Skin of body (tissue), 1 donor: ENCODE measurements at regions not wholly inside any gene's neighbourhood (a gene's known extent, or its start where the extent isn't known, plus 50 kb on each side); places are given as distances from the start of the nearest gene placed in this dataset.
A peak's percentile ranks its signal among the peaks of the same experiment; 100 is the strongest.

Source experiments
- DNase-seq: peaks from one replicate; lab custom pipeline; 2025; lab: John Stamatoyannopoulos, UW

DNA sequence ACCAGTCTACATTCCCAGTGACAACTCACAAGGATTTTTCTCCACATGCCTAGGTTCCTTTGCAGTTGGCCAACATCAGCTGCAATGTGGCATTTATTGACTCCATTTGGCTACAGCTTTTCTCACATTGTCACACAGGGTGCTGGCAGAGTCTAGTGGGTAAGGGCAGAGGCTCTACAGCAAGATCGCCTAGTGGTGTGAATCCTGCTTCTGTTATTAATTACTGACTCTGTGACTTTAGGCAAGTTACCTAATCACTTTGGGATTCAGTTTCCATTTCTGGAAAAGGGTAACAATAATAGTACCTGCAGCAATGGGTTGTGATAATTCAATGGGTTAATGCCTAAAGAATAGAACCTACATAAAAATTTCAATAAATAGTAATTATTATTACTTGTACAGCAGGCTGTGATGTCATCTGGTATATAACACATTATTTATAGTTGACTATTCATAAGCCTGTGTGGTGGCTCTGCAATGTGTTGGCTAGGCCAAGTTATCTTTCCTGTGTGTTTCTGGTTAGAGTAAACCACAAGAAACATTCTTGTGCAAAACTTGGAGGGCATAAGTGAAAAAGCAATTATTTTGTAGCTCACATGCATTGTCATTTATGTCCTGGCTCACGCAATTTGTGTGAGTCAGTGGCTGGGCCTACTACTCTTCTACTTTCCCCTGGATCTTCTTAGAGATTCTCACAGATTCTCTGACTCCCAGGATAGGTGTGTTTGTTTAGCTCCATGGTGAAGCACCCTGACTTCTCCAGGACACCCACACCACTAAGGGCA is 59.5 kb downstream of the PTGS2 start:
- peak; percentile 76 for DNase-seq

DNA sequence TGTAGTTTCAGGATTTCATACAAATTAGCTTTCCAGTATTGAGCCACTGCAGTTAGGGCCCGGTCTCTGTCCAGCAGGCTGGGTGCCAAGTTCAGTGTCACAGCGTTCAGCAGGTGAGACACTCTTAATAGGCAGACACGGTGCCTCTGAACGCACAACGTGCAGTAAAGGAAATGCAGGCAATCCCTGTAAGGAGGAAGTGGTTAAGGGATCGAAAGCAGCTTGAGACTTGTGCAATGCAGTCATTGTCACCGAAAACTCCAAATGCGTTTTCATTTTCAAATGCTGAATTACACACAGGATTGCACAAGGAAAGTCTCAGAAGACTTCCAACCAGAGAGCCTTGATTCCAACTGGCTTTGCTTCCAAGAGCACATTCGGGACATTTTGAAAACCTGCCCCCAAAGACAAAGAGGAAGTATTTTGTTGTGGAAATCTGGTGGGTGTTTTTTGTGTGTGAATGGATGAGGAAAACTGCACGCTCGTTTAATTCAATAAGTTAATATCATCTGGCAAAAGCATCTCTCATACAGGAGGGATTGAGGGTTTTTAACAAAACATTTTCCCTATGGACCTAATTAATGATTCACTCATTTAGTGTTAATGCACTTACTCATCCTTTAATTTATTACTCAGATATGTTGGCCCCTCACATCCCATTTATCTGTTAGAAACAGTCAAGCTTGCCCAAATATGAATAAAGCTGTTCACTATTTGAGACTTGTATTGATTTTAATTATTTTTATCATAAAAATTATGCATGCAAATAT is 61.6 kb downstream of the PTGS2 start:
- peak; percentile 91 for DNase-seq

DNA sequence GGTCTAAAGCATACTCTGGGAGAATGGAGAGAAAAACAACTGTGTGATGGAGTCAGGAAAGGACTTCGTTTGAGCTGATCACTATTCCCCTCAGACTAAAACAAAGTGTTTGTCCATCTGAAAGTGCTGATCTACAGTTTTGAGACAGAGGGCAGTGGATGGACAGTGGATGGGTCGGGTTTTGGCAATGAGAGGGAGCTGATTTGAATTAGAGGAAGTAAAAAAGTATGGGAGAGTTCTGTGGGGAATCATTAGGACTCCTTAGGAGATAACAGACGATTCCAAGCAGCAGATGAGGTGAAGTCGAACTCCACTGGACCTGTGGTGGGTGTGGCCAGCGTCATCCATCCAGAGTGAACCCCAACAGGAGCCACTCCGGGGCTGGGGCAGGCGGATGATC is 62.3 kb downstream of the PTGS2 start:
- DNase-seq: no peak

DNA sequence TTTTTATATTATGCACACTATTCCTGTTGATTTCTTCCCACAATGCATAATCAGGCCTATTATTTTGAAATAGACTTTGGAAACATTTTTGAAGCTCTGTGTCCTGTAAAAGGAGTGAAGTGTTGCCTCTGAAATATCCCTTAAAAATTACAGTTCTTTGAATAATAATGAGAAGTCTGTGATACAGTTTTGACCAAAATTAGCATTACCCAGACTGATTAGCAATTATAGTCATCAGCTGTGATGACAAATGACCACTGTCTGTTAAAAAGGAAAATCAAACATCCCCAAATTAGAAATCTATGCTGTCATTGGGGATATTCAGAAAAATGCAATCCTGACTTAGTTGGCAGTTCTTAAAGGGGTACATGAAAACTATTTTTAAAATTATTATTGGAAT is 63.7 kb downstream of the PTGS2 start:
- no peak for DNase-seq

DNA sequence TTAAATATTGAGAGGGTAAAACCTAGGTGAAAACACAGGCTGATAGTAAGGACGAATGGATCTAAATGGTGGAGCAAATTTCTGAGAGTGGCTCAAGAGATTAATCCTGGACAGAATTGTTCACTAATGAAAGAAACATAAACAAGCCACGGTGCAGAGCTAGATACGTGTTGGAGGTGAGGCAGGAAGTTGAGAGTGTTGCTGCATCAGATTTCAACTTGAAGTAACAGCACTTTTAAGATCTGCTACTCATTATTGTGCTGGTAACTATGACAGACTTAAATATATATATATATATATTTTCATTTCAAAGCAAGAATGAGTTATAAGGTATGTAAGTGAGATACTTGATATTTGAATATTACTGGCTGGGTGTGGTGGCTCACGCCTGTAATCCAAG is 64.9 kb downstream of the PTGS2 start:
- DNase-seq: no peak

DNA sequence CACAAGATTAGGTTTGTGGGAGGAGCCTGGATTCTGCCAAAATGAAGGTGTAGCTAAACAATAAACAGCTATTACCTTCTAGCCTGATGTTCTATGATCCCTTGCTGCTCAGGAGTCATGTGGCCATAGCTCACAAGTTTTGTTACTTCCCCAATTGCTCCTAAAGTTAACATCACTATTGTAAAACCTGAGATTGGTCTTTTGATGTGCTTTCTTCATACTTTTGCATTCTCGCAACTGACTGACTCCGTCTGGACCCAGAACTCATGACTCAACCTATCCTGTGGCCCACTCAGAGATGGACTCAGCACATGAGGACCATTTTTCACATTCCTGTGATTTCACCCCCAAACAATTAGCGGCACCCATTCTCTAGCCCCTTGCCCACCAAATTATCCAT is 69.1 kb downstream of the PTGS2 start:
- DNase-seq: no peak

DNA sequence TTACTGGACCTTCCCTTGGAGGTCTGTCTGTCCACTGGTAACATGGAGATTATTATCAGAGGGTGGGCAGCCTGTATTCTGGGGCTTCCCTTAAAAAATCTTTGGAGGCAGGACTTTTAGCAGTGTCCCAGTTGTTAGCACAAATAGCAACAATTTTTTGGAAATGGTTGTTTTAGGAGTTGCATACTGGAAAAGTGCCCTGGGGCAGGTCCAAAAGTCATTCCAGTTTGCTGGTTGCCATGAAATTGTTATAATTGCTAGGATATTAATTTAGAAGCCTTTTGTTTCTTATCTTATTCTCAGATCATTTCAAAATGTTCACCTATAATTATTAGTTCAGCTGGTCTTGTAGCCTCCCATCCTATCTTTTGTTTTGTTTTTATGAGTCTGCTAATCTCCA is 71.0 kb downstream of the PTGS2 start:
- DNase-seq: no peak

DNA sequence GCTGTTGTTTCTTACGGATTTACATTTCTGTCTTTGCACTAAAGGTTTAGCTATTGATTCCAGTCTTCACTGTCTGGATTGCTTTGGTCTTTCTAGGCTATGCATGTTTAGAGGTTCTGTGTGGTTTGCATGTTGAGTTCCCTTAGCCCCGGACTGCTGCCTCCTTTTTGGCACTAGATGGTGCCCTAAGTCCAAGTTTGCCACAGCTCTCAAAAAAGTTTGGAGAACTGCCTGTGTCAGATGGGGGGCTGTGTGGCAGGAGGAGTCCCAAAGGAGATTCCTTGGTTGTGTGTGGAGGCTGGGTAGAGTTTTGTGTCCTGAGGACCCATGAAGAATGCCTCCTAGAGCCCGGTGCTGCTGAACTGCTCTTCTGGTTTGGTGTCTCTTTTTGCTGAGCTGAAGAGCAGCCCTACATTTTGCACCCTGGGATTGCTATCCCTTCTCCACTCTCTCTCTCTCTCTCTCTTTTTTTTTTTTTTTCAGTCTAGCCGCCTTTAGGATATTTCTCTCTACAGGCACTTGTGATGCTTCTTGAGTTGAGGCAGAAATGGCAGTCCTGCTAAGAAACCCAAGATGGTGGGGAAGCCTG is 74.4 kb downstream of the PTGS2 start:
- DNase-seq: peak; percentile 4

DNA sequence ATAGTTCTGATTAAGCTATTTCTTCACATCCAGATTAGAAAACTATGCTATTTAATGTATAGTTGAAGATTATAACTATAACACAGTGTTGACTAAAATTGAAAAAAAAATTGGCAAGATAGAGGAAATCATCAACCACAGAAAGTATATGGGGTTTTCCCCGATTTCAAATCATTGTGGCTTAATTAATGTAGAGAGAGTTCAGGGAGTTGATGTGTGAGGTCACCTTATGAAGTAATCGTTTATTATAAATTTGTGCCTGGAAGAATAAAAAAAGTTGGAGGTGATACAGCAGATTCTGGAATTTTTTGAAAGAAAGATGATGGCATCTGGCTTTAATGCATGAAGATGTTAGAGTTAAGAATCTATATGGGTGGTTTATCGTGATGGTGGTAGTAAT is 84.3 kb downstream of the PTGS2 start:
- no peak for DNase-seq

DNA sequence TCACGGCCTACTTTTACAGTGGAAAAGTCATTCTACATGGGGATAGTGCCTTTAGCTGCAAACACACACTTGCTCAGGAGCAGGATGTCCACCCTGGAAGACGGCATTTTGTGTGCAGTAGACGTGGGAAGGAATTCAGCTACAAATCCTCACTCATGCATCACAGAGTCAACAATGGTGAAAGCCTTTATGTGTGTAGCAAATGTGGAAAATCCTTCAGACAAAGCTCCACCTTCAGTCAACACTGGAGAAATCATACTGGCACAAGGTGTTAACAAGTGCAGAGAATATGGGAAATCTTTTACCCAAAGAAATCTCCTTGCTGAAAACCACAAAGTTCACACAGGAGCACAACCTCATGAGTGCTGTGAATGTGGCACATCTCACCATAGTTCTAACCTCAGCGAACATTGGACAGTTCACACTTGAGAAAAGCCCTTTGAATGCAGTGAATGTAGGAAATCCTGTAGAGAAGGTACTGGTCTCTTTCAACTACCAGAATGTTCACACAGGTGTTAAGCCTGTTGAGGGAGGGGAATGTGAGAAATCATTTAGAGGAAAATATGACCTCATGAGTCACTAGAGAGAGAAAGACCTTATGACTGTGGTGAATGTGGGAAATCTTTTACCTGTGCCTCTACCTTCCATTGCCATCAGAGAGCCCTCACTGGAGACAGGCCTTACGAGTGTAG is 101.8 kb downstream of the PTGS2 start:
- no peak for DNase-seq

DNA sequence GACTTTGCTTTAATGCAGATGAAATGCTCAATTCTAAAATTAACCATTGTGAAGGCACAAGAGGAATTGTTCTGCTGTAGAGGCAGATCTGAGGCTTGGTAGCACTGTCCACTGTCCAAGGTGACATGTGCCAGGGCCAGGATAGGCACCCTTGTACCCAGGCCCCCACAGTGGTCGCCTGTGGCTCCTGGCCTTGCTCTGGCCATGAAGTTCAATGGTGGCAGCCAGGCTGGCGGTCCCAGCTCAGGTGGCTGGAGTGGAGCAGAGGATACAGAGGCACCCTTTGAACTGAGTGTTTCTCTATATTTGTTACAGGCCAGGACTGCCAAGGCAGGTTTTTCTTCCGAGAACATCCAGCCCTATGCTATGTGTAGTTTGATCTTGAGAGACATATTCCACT is 102.6 kb downstream of the PTGS2 start:
- no peak for DNase-seq

DNA sequence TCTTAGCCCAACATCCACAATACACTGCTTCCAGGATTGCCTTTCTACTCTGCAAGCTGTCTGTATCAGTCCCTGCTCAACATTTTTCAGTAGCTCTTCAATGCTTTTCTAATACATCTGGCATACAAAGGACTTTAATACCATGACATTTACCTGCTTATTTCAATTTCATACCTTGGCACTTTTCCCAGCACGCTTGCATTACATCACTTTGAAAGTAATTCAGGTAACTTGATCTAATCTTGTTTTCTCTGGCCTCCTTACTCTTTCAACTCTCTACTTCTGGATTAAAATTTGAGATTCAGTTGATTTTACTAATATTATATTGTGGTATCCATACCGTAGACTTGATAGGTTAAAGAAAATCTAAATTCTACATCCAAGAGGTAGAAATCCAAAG is 103.0 kb downstream of the PTGS2 start:
- DNase-seq: no peak

DNA sequence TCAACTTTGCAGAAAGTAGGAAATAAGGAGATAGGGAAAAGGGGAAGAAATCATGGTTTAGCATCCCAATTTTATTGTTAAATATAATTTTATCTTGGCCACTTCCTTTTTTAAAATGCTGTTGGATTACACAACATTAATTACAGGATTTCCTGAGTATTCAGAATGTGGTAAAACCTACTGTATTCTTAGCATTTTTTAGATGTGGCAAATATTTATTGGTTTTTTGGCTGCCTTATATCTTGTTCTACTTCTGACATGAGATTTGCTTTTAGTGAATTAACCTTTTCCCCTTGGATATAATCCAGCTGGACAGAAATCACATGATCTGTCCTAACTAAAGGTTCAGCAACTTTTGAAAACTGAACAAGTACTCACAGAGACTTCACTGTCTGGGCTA is 104.9 kb downstream of the PTGS2 start:
- no peak for DNase-seq

DNA sequence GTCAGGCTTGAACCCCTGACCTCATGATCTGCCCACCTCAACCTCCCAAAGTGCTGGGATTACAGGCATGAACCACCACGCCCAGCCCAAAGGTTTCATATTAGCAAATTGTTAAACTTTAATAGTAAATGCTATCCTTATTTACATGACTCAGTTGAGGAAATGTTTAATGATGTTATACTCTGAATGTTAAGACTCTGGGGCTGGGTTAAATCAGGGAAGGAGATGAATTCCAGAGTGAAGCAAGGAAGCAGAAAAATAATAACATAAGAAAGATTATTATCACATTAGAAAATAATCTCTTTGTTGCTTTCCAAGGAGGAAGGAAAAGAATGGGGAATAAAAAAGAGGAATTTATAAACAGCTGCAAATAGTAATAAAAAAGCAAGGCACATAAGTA is 105.3 kb downstream of the PTGS2 start:
- DNase-seq: no peak

DNA sequence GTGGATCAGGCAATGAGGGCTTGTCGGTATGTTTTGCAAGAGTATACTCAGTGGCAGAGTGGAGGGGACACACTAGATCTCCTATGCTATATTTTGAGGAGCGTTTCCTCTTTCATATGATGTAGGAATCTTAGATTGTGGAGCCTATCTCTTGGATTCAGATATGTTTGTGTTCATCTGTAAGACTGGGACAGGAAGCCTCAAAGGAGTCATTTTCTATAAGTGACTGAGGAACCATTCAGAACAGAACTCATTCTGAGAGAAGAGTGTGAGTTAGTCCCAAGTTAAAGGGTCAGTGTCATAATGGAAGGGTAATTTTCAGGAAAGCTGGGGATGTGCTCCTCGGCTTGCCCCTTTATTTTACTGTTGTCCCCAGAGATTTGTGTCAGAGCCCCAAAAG is 107.7 kb downstream of the PTGS2 start:
- no peak for DNase-seq

DNA sequence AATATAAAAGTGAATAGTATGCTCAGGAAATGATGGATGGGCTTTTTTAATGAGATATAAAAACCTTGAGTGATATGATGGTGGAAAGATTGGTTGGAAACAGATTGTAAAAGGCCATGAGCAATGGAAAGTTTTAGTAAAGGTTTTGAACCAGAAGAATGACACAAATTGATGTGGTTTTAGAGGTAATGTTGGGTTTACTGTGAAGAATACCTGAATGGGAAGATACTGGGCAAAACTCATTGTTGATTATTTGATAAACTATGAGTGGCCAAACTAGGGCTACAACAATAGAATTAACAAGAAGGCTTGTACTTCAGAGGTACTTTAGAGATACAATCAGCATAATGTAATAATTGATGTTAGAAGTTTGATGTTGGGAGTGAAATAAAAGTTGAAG is 108.5 kb downstream of the PTGS2 start:
- no peak for DNase-seq

DNA sequence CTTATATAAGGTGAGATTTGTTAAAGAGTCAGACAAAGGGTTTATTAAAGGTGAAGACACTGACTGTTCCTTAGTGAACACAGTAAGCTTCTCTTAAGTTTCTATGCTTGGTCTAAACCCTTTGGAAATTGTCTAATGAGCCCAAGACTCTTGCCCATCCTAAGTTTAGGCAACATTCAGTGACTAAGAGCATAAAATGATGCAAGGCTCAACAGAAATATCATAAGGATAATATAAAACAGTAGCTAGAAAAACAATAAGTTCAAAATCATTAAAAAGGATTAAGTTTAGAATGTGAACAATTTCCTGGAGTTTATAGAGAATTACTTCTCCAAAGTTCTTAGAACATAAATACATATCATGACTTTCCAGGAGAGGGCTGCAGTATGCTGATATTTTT is 108.9 kb upstream of the PDC start:
- no peak for DNase-seq

DNA sequence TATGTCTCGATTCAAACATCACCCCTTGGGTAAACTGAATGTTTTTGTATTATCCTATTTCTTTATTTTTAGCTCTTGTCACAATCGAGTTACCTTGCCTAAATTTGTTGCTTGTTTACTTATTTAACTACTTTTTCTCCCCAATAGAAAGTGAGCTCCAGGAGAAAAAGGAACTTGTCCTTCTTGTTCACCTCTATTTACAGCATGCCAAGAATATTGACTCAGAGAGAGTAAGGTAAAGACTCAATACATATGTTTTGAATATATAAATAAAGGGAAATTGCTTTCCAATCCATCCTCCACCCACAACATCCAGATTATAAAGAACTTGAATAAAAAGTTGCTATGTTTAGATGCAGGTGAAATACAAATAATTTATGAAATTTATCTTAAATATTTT is 107.3 kb upstream of the PDC start:
- no peak for DNase-seq

DNA sequence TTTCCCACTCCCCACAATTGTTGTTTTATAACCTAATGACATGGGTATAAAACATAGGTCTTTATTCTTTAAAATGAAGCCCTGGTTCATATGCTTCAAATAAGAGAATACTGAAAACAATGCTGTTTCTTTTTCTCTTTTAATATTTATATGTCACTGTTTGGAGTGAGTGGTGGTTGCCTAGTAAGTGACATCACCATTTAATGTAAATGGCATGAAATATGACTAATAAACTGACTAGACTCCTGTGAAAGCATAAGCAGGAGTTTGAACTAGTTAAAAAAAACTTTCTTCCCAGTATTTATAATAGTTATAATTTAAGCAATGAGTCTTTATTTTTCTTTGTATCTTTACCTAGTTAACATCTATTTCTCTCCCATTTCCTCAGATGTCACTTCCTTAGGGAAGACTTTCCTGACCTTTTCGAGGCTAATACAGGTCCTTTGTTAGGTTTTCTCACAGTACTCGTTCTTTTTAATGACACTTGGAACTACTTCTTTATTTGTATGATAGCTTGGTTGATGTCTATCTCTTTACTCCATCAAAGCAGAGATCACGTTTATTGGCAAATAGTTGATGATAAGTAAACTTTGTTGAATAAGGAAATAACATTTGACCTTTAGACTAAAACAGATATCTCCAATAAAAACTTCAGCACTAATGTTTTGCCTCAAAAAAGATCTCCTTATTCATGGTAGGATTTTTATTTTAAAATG is 105.4 kb upstream of the PDC start:
- no peak for DNase-seq

DNA sequence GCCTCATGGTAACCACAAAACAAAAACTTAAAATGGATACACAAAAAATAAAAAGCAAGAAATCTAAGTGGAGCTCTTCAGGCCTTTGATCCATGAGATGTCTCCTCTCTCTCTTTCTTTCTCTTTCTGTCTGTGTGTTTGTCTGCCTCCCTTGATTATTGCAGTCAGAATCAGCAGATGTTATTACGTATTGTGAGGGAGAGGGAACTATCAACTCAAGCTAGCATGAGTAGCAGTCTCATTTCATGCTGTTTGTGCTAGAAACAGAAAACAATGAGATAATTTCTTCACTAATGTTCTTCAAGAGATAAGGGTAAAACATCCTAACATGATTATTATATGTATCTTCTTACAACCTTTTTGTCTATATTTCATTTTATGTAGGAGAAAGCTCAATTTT is 103.7 kb upstream of the PDC start:
- DNase-seq: peak; percentile 21

DNA sequence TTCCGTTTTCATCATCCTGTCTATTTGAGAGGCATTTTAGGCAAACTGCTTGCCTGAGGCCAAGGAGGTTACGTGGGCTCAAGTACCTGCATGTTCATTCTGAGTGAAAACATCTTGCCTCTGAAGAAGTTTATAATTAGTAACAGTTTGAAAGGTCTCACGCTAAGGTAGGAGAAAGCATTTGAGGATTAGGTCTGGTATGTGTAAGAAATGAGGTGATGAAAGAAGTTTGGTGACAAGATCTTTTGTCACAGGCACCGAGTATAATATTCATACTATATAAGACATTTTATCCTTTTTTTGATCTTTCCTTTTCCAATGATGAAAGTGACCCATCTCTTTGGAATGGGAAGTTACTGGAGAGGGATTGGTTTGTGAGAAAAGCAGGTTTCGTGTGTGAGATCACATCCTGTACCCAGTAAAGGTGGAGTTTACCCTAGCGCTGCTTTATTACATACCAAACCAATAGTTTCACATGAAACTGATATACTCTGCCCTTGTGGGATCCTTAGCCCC is 98.7 kb upstream of the PDC start:
- DNase-seq: no peak
